GM19467 (cell line): ENCODE measurements at regions not wholly inside any gene's neighbourhood (a gene's known extent, or its start where the extent isn't known, plus 50 kb on each side); places are given as distances from the start of the nearest gene placed in this dataset.

Experiments used
- ATAC-seq: cut with Tn5 transposase; IDR thresholded peaks from one replicate; pipeline ENCODE4 v1.9.1; 2021; ENCODE audit warnings: mild to moderate bottlenecking, moderate library complexity; ENCODE audit not compliant: unreplicated experiment

GRCh38 chr5:66306105-66306843, 162.2 kb downstream of the SREK1 start:
- peak; percentile 86 for ATAC-seq

DNA sequence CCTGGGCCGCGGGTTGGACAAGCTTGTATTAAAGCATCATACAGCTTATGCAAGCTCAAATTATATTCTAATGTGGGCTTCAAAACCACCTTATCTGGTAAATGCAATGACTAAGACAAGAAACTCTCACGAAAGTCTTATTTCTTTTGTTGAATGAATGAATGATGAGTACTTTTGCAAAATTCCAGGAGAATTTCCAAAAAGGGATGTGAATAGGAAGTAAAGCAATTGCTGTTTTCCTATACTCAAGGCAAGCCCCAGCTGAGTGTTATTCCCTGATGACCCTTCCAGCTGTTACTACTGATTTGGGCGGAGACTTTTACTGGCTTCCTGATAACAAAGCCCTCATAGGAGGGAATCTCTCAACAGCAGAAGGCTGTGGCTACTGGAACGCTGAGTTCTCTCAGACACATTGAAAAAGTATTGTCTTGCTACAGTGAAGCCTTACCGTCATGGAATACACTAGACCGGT, 162.8 kb downstream of the SREK1 start:
- no peak for ATAC-seq

- ATAC-seq, result peak; percentile 64
These were observed 163.6 kb downstream of the SREK1 start for GRCh38 chr5:66307647-66308241.

GRCh38 chr5:66312266-66312665, 168.2 kb downstream of the SREK1 start:
- no peak for ATAC-seq

GRCh38 chr5:66315784-66316183, 171.7 kb downstream of the SREK1 start:
- no peak for ATAC-seq

GRCh38 chr5:66322786-66323528, 178.9 kb downstream of the SREK1 start:
- no peak for ATAC-seq

GRCh38 chr5:66323529-66323895, 179.4 kb downstream of the SREK1 start:
- ATAC-seq, result no peak

- no peak for ATAC-seq
These were observed 180.3 kb downstream of the SREK1 start for GRCh38 chr5:66324357-66324756.

- ATAC-seq, result no peak
These were observed 182.2 kb downstream of the SREK1 start for GRCh38 chr5:66326276-66326675.

GRCh38 chr5:66327008-66327407, 182.9 kb downstream of the SREK1 start:
- no peak for ATAC-seq

- no peak for ATAC-seq
These were observed 185.0 kb downstream of the SREK1 start for GRCh38 chr5:66329078-66329477.

DNA sequence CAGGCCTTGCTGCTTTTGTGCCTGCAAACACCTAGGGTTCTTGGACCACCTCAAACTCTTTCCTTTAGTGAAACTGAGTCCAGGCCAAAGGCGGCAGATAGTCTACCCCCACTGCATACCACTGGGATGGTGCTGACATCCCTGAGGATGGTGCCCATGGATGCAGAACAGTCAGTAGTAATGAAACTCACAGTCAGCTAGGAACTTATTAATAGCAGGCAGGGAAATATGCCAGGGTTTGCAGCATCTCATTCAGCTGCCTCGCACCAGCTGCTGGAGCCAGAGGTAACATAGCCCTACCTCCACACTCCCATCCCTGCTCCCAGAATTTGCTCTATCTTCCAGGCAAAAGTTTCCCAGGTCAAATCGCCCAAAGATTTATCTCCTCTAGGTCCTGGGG, 189.1 kb downstream of the SREK1 start:
- no peak for ATAC-seq

- no peak for ATAC-seq
These were observed 193.6 kb downstream of the SREK1 start for GRCh38 chr5:66337626-66338226.

DNA sequence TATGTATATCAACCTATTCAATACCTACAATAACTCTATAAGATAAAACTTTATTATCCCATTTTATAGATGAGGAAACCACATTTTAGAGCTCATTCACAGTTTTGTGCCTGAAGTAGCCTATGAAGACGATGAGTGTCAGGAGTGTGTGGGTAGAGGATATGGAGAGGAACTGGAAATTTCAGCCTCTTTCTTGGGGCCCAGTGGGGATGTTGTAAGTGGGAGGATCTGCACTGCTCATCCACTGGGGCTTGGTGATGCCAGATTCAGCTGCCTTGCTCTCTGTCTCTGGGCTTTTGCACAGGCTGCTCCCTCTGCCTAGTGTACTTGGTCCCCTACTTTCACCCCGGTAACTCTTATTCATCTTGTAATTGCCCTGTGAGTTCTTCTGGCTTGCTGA, 194.7 kb downstream of the SREK1 start:
- ATAC-seq, result no peak

GRCh38 chr5:66339896-66340295, 195.8 kb downstream of the SREK1 start:
- ATAC-seq, result no peak

GRCh38 chr5:66340786-66341185, 196.7 kb downstream of the SREK1 start:
- no peak for ATAC-seq

- ATAC-seq, result no peak
These were observed 198.3 kb downstream of the SREK1 start for GRCh38 chr5:66342341-66342880.

- ATAC-seq, result no peak
These were observed 199.4 kb downstream of the SREK1 start for GRCh38 chr5:66343370-66344071.

GRCh38 chr5:66344544-66344943, 200.4 kb downstream of the SREK1 start:
- ATAC-seq, result no peak

- ATAC-seq, result no peak
These were observed 201.2 kb downstream of the SREK1 start for GRCh38 chr5:66345281-66345680.

DNA sequence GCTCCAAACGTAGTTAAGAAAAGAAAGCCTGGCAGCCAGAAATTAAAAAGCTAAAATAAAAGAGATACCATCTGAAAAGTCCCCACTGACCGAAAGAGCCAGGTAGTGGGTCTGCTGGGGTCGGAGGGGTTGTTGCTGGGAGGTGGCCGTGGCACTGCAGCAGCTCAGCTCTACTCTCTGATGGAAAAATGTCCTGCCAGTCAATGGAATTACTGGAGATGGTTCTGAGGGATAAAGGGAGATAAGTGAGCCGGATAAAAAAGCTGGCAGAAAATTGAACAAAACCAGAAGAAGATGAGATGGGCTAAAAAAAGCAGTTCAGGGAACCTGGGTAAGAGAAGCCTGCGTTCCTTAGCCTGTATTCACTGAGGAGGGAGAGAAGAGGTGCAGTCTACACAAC, 202.8 kb downstream of the SREK1 start:
- ATAC-seq, result no peak
